Stimulated activated CD4-positive, alpha-beta T cell treated with anti-CD3 and anti-CD28 coated beads, Interleukin-15, amount 100 ng/mL, for 24 hours (primary cell): ENCODE measurements at regions not wholly inside any gene's neighbourhood (a gene's known extent, or its start where the extent isn't known, plus 50 kb on each side); places are given as distances from the start of the nearest gene placed in this dataset.

Source experiments
- DNase-seq: peaks from one replicate; pipeline ENCODE4 v3.0.0-alpha.2; 2020

DNA sequence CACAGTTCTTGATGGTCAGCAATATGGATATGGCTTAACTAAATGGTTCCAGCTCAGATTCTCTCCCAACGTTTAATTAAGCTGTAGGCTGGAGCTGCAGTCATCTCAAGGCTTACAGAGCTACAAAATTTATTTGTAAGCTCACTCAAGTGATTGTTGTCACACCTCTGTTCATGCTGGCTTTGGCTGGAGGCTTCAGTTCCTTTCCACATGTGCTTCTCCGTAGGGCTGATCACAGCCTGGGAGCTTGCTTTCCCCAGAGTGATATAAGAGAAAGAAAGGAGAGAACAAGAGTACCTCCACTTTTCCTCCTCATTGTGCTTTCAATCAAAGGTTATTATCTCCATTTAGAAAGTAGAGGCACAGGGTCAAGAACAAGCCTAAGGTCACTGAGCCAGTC lies 182.7 kb upstream of the KCNN2 start:
- DNase-seq, result no peak

DNA sequence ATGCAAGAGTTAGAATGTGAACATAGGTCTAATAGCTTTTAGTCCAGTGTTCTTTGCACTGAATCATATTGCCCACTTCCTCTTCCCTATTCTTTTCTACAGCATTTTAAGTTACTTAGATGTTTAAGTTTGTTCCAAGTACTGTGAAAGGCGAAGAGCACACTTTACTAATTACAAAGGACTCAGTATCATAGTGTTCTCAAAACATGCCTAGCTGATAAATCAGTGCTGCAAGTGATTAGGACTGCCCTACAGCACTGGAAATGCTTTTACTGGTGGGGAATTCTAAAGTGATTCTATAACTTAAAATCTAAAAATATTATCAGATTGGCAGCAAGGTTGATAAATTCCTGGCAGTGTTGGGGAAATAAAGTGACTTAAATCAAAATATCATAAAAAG lies 177.9 kb upstream of the KCNN2 start:
- no peak for DNase-seq

DNA sequence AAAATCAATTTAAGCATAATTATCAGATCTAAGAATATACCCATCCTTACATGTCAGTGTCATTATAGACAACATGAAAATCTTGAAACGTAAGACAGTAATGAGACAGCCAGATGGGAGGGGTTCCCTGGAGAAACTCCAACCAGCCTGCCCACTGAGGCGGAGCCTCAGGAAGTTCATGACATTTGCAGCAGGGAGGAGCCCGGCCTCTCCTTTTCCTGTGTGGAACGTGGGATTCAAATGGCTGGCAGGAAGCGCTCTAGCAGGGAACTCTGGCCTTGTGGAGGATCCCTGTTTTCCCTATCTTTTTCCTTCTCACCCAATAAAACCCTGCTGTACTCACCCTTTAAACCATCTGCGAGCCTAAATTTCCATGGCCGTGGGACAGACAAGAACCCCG lies 176.6 kb upstream of the KCNN2 start:
- DNase-seq, result no peak

DNA sequence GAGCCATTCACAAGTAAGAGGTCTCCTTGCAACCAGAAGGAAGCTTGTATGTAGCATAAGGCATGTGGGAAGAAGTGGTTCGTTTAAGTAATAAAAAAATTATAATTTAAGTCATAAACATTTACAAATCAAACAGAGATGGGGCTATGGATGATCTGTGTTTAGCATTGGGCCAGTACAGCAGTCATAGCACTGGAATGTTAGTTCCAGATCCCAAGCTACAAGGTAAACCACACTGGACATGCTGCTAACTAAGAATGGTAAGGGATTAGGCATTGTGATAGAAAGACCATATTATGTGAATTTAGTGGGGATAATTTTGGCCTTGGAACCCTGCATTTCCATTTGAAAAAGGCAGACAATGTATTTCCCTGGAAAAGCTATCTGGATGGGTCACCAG lies 170.4 kb upstream of the KCNN2 start:
- no peak for DNase-seq

DNA sequence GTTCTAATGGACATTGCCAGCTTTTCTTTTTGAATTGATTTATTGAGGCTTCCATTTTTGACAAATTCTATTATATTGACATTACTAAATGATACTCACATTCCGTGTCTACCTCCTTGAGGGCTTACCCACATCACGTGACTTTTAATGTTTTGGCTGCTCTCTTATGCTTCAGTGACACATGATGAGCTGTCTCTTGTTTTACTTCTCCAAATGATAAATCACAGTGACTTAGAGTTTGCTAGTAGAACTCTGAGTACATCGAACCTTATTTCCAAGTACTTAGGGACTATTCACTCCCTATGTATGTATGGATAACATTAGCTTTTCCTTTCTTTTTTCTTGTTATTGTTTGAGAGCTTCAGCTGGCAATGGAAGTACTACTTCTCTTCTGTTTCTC lies 169.8 kb upstream of the KCNN2 start:
- no peak for DNase-seq

DNA sequence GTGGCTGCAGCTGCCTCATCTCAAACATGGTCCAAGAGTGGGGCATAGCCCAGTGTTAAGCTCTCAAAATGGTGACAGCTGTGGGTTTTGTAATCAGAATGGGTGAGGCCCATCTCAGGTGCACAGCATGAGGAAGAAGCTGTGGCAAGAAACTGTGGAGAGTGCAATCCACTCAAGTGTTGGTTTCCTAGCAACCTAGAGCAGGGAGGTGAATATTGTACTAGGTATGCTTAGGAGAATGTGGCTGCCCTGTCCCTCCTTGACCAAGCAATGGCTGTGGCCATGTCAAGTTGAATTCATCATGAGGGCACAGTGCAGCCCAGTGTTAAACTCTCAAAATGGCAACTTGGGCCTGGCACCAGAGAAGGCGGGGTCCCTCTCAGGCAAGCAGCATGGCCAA lies 160.5 kb upstream of the KCNN2 start:
- no peak for DNase-seq

DNA sequence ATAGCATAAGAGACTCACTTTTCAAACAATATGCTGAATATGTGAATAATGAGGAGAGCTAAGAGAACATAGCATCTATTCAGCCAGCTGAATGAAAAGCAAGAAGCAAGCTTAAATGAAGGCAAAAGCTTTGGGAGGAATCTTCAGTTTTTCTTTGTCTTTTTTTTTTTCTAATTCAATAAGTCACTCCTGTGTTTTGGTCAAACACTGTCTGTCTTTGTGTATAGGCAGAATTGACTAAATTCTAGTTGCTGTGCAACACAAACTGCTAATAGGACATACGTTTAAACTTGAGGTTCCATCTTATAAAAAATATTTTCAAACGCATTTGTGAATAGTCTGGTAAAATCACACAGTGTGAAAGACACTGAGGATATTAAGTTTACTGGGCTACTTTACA lies 156.9 kb upstream of the KCNN2 start:
- DNase-seq, result no peak

DNA sequence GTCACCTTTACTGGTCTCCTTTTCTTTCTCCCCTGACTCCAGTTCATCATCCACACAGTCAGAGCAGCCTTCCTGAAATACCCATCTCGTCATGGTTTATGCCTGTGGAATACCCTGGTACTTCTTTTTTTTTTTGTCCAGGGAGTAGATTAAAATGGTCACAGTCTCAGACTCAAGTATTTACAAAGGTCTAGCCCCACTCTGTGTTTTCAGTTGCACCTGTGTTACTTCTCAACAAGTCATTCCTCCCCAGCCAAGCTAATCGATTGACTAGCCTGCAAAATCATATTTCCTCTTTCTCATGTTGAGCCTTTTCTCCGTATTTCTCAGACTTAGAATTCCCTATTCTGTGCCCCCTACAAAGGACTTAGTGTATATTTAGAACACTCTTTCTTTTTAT lies 155.2 kb upstream of the KCNN2 start:
- no peak for DNase-seq

DNA sequence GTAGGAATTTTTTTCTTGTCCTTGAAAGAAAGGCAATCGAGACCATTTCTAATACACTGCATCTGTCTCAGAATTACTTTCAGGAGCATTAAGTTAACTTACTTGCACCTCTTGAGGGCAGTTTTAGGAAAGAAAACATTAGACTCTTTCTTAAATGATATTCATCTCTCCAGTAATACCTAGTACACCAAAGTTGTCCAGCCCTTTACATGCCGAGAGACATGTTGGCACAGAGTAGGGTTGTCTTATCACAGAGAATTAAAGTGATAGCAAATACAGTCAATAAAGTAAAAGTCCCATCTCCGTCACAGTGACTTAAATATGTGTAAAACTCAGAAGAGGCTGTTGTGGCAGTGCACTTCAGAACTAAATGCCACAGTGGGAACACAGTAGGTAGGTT lies 154.3 kb upstream of the KCNN2 start:
- no peak for DNase-seq

DNA sequence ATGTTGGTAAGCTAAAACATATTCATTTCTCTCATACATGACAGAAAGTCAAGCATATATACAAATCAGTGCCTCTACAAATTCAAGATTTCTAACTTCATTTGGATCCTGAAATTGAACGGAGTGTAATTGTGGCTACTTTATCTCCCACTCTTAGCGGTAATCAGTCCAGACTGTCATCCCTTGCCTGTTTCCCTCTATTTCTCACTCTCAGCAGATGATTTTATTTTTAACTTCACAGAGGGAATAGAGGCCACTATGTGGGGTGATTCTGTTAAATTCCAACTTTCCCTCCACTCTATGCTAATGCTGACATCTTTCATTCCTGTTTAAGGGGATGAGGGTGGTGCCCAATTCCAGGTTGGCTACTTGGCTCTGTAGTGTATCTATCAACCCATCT lies 153.8 kb upstream of the KCNN2 start:
- no peak for DNase-seq

DNA sequence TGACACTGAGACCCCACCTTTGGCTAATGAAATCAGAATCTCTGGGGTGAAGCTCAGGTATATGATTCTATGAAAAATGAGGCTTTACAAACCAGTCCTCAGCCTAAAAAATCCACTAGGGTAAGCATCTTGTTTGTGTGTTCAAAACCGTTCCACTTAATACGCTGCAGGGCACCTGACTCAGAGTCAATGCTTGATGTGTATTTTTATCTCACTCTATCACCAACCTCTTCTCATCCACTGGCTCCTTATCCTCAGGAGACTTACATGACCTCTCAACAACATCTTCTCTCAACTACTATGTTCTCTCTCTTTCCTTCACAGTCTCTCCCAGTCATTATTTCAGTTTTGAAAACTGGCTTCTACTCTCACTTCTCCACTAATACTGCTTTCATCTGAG lies 153.3 kb upstream of the KCNN2 start:
- no peak for DNase-seq

DNA sequence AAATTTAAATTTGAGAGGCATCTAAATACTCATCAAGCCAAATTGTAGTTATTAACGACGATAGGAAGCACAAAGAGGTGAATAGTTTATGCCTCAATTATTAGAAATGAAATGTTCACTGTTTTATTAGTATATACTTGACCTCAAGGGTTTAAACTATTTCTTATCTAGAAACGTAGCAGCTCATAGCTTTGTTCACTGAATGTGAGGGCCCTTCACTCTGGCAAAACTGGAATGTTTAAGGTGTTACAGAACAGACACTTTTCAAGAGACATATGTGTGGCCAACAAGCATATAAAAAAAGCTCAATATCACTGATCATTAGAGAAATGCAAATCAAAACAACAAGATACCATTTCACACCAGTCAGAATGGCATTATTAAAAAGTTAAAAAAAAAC lies 151.2 kb upstream of the KCNN2 start:
- DNase-seq, result no peak

DNA sequence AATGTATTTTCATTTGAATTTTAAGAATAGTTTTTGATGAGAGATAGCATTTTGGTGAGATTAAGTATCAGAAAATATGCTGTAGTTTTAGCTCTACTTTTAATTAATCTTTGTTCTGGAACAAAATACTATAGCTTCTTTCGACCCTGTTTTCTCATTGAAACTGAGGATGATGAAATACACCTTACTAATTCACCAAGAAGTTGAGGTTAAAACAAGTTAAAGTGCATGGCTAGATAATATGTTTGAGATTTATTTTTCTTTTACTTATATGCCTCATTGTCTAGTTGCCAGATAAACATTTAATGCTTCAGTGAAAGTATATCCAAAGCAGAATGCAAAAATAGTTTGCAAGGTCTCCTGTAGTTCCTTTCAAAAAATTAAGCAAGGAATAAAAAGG lies 140.1 kb upstream of the KCNN2 start:
- DNase-seq, result no peak

DNA sequence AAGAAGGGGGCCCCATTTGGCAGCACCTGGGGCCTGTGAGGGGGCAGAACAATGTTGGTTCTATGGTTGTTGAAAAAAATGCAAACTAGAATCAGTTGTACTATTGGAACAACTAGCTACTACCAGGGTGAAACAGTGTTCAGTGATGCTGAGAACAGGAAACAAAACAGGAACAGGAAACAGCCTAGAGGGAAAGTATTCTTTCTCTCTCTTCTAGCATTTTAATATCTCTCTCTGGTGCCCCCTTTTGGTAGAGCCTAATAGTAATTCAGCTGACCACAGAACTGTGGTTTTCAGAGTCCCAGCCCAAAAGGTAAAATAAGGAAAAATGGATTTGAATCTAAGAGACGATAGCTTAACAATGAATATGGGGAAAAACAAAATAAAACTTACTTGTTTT lies 138.0 kb upstream of the KCNN2 start:
- DNase-seq, result no peak

DNA sequence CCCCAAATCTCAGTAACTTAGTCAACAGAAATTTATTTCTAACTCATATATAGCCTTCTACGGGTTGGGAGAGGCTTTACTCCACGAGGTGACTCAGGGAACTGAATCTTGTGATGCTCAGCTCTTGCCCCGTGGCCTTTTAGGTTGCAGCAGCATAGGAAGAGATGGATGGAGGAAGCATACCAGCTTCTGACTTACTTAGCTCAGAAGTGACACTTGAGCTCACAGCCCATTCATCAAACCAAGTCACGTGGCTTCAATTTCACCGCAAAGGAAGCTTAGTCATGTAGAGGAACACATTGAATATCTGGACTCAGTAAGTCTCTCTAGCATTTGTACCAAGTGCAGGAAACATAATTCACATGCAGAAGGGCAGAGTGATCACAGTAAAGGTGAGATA lies 124.1 kb upstream of the KCNN2 start:
- no peak for DNase-seq

DNA sequence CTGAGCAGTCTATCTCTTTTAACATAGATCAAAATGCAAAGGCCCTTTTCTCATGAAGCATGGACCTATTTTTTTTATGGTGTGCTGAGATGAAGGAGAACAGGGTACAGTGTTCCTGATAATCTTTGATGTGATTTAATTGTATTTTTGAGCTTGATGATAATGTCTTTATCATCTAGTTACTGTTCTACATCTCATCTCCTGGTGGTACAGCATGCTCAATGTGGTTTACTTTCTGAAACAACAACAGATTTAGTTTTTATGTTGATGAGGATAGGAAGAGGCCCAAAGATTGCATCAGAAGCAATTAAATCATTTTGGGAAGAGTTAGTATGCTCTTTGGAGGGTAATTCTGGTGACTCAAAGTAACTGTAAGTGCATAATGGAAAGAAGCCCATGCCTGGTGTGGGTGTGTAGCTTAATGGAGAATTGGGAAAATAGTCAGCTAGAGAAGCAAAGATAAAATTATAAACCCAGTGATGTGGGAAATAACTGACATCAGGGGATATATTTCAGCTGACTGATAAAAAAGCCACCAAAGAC lies 123.0 kb upstream of the KCNN2 start:
- no peak for DNase-seq

DNA sequence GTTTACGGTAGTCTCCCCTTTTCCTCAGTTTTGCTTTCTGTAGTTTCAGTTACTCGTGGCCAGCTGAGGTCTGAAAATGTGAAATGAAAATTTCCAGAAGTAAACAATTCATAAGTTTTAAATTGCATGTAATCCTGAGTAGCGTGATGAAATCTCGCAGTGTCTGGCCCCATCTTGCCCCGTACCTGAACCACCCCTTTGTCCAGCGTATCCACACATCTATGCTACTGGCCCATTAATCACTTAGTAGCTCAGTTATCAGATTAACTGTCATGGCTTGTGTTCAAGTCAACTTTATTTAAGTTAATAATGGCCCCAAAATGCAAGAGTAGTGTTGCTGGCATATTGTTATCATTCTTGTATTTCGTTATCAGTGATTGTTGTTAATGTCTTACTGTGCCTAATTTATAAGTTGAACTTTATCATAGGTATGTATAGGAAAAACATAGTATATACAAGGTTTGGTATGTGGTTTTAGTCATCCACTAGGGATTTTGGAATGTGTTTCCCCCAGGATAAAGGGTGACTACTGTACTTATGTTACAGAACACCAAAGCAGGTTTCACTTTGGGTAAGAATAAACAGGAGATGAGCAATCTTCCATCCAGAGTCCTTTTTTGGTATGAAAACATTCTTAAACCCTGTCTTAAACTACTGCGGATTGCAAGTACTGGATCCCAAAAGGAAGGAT lies 118.4 kb upstream of the KCNN2 start:
- no peak for DNase-seq

DNA sequence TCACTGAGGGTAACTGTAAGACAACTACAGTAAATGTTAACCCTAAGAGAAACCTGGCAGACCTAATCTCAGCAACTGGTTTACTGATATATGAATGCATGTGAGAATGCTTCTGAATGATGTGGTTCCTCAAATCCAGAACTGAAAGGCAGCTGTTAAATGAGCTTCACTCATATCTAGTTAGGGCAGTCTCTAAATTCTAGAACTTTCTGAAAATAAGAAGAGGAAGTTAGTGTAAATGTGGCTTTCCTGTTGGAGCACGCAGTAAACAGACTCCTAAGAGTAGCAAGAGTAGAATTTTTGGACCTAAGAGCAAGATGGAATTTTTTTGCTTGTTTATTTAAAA lies 117.9 kb upstream of the KCNN2 start:
- no peak for DNase-seq

DNA sequence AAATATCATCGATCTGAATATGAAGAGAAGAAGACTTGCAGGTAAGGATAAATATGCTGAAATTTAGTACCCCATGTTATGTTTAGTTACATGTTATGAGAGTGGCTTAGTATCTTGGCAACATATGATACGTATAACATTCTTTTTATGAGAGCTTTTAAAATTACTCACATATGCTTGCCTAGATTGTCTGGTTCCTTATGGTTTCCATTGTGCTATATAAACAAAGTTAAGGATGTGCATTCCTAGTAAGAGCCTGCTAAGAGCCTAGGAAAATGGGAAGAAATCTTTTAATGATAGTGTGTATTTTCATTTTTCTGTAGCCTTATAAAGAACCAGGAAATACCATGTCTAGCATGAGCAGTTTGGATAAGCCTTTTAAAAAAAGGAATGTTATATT lies 112.0 kb upstream of the KCNN2 start:
- no peak for DNase-seq

DNA sequence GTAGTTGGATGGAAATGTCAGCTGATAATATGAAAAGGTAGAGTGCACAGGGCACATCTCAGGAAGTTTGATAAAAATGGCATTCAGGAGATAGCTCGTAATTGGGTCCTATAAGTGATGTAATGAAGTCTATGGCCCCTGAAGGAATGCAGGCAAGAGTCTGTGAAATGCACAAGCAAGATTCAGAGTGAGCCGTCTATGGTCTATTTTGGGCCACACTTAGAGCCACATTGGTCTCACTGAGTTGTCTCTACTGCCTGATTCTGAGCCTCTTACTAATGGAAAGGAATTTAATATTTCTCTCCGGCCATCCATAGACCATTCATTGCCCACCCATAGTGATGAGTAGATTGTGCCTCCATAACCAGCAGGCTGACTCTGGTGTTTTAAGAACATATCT lies 111.3 kb upstream of the KCNN2 start:
- DNase-seq, result no peak

DNA sequence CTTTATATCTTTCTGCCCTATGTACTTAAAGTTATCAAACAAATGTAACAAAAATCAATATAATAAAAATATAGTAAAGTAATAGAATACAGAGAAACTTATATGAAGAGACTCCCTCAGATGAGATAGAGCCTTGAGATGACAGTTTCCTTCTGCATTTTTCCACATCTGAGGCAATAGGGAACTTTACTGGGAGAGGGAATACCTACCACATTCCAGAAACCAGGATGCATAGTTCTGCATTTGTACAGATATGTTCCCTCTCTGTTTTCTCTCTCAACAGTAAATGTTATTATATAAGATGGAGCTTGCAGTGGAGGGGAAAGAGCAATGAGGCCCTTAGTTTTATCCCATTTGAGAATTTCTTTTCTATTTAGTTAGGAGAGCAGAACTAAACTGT lies 109.6 kb upstream of the KCNN2 start:
- DNase-seq, result no peak

DNA sequence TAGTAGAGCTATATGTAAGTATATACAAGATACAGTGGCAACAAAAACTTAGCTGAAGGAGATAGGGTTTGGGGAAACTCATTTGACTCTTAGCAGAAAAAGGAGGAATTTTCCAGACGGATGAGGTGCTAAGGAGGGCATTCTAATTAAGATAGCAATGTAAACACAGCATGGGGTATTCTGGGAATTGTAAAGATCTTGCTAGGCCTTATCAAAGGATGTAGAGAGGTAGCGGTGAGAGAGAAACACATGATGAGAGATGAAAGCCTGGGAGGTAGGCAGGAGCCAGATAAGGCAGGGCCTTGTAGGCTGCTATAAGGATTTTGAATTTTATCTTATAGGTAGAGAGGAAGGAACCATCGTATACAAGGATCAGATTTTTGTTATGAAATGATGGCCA lies 106.6 kb upstream of the KCNN2 start:
- DNase-seq, result no peak

DNA sequence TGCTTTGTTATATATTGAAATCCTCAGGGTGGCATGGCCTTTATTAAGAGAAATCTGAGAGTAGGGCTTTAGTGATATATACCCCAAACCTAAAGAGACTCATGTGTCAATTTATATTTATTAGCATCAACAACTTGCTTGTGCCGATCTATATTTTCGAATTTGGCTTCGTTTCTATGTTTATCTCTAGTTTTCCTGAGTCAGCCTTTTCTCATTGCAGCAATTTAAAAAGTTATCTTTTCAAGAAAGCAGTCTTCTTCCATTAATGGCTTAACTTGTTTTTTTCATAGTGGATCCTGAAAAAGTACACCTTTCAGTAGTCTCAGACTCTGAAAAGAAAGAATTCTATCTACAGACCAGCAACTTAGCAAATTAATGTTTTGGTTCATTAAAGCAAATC lies 99.9 kb upstream of the KCNN2 start:
- no peak for DNase-seq

DNA sequence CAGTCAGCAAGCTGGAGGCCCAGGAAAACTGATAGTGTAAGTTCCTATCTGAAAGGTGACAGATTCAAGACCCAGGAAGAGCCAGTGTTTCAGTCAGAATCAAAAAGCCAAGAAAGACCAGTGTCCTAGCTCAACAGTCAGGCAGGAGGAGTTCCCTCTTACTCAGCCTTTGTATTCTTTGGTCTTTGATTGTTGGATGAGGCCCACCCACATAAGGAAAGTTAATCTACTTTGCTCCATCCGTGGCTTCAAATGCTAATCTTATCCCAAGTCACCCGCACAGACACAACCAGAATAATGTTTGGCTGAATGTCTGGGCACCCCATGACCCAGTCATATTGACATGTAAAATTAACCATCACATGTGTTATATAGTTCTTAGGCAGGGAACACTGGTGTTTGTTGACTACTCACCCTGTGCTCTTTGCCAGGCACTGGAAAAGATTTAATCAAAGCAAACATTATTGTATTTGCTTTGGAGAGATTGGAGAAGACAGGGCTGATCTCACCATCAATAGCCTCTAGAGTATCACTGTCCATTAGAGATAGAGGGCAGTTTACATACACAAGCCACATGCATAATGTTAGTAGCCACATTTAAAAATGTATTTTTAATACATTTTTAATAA lies 96.3 kb upstream of the KCNN2 start:
- DNase-seq, result no peak

DNA sequence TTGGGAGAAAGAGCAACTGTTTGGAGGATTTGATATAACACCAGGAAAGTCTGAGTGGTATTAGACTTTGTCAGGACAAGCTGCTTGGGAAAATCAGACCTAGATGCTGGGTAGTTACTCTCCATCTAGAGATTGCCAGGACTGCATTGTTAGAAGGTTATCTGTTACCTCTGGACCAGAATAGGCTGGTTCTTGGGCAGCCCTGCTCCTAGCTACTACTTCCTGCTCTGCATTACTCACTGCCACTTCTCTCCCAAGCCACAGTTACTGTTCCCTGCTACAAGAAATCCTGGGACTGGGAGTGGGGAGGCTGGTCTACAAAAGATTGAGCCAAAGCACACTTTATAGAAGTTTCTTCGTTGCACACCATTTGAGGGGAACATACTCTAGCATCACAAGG lies 95.5 kb upstream of the KCNN2 start:
- DNase-seq, result no peak
